ENCODE measurements at regions not wholly inside any gene's neighbourhood (a gene's known extent, or its start where the extent isn't known, plus 50 kb on each side); places are given as distances from the start of the nearest gene placed in this dataset.

- DNase-seq (ENCODE audit: low read depth, low spot score) = no peak
These were observed 858.8 kb downstream of the TBC1D22A start for GRCh38 chr22:47621253-47621652.

More at GRCh38 chr22:47621253-47621652, 858.8 kb downstream of the TBC1D22A start:
- no peaks in the 10 kb centered on the region for H3K9me3 ChIP-seq (ENCODE audit: control insufficient read depth in 1 of 2, insufficient read depth in 1 of 2, low read depth in 1 of 2, low read length in 2 of 2)
- no peak overlapping the region for H3K9ac ChIP-seq (ENCODE audit: low read length)
- H3K27ac ChIP-seq (ENCODE audit: low read depth, low read length) = no peak overlapping the region
- no peak overlapping the region for H2AFZ ChIP-seq (ENCODE audit: low read depth, low read length, poor library complexity, severe bottlenecking)
- no peak for ATAC-seq
- H3K4me2 ChIP-seq (ENCODE audit: low read length) = no peak overlapping the region
- BruUV-seq (replicated peaks) = no TSS peak
- no peaks in the 10 kb centered on the region for H4K20me1 ChIP-seq (ENCODE audit: insufficient read depth)
- H3K4me3 ChIP-seq (replicated peaks in 1 of 2; ENCODE audit: low read depth in 1 of 2, low read length in 2 of 2) = no peak overlapping the region
- intact Hi-C loops (cut with micrococcal nuclease) = no loop called here
- no peak for TF ChIP-seq EGR1 (IDR thresholded peaks at IDR 0.05; ENCODE audit: low read depth)
- no peak for TF ChIP-seq SP1 (IDR thresholded peaks at IDR 0.05; ENCODE audit: low read depth)
- no peak for TF ChIP-seq ZFX (IDR thresholded peaks at IDR 0.05)
- TF ChIP-seq ZBTB33 (IDR thresholded peaks at IDR 0.05; ENCODE audit: extremely low read depth, insufficient replicate concordance, low read length) = no peak
- TF ChIP-seq JUND (IDR thresholded peaks at IDR 0.05) = no peak
- no peak for TF ChIP-seq EZH2phosphoT487 (IDR thresholded peaks at IDR 0.05; ENCODE audit: borderline replicate concordance)
- no peak for TF ChIP-seq SIN3A (IDR thresholded peaks at IDR 0.05; ENCODE audit: low read depth)
- TF ChIP-seq MAX (IDR thresholded peaks at IDR 0.05) = no peak
- TF ChIP-seq CTCF (IDR thresholded peaks at IDR 0.05 in 2 of 3, conservative IDR thresholded peaks at IDR 0.05 in 1 of 3; ENCODE audit: borderline replicate concordance in 1 of 3, insufficient read depth in 1 of 3, low read depth in 2 of 3, low read length in 2 of 3) = no peak
- no peak for TF ChIP-seq CEBPB (IDR thresholded peaks at IDR 0.05; ENCODE audit: low read depth)
- no peak for TF ChIP-seq REST (IDR thresholded peaks at IDR 0.05; ENCODE audit: low read depth)
- ChIA-PET CTCF (no interaction called here), RAD21 (ENCODE audit: low non-redundant PET in 1 of 2, low total read pairs in 2 of 2, uncharacterized antibody in 2 of 2, unreplicated experiment in 2 of 2) (no interaction called here), POLR2A (no interaction called here)
- H3K4me1 ChIP-seq (ENCODE audit: control insufficient read depth in 1 of 2, insufficient read depth in 2 of 2, low read length in 2 of 2) = no peaks in the 10 kb centered on the region
- H3K27me3 ChIP-seq (ENCODE audit: insufficient read depth, low read length) = no peaks in the 10 kb centered on the region
- no peaks in the 10 kb centered on the region for H3K9me2 ChIP-seq (ENCODE audit: insufficient read depth)
- H3K36me3 ChIP-seq (ENCODE audit: control insufficient read depth in 1 of 2, insufficient read depth in 2 of 2, low read length in 2 of 2) = no peaks in the 10 kb centered on the region
- no peaks in the 10 kb centered on the region for H3K79me2 ChIP-seq (ENCODE audit: insufficient read depth, low read length)
